Endodermal cell (in vitro differentiated cells): ENCODE measurements at regions not wholly inside any gene's neighbourhood (a gene's known extent, or its start where the extent isn't known, plus 50 kb on each side); places are given as distances from the start of the nearest gene placed in this dataset.

Experiments
- DNase-seq: peaks from one replicate; pipeline ENCODE4 v3.0.0-alpha.2; 2017
- H3K27ac ChIP-seq: 2 replicates; pipeline ENCODE4 v1.5.1; 2013; ENCODE audit warnings: mild to moderate bottlenecking, low read depth, low read length, moderate library complexity
- H3K27me3 ChIP-seq: 2 replicates; pipeline ENCODE4 v1.6.1; 2013; ENCODE audit warnings: mild to moderate bottlenecking, low read length, moderate library complexity; ENCODE audit not compliant: insufficient read depth, control insufficient read depth, poor library complexity, severe bottlenecking
- H3K36me3 ChIP-seq: 2 replicates; pipeline ENCODE4 v1.7.0; 2013; ENCODE audit warnings: mild to moderate bottlenecking, low read length, moderate library complexity; ENCODE audit not compliant: control insufficient read depth, insufficient read depth
- H3K4me1 ChIP-seq: one replicate; pipeline ENCODE4 v1.7.0; 2013; ENCODE audit warnings: low read length; ENCODE audit not compliant: control insufficient read depth, insufficient read depth
- H3K4me3 ChIP-seq: 2 replicates; pipeline ENCODE4 v1.5.1; 2013; ENCODE audit warnings: mild to moderate bottlenecking, low read length, moderate library complexity
- H3K9ac ChIP-seq: 2 replicates; pipeline ENCODE4 v1.6.1; 2013; ENCODE audit warnings: mild to moderate bottlenecking, low read length, moderate library complexity; ENCODE audit not compliant: poor library complexity, severe bottlenecking; ENCODE audit errors: extremely low read depth
- H3K9me3 ChIP-seq: 2 replicates; pipeline ENCODE4 v1.6.1; 2013; ENCODE audit warnings: mild to moderate bottlenecking, low read length, moderate library complexity; ENCODE audit not compliant: control insufficient read depth
- H3K27ac Mint-ChIP-seq: 2 replicates; pipeline ENCODE4 v1.8.0; 2020; ENCODE audit warnings: mixed read lengths
- H3K27me3 Mint-ChIP-seq: 2 replicates; pipeline ENCODE4 v1.8.0; 2021; ENCODE audit warnings: mild to moderate bottlenecking, mixed read lengths; ENCODE audit not compliant: insufficient read depth
- H3K36me3 Mint-ChIP-seq: 2 replicates; pipeline ENCODE4 v1.8.0; 2020; ENCODE audit warnings: low read depth, mixed read lengths
- H3K4me1 Mint-ChIP-seq: 2 replicates; pipeline ENCODE4 v1.8.0; 2020; ENCODE audit warnings: mixed read lengths
- H3K4me3 Mint-ChIP-seq: 2 replicates; pipeline ENCODE4 v1.8.0; 2020; ENCODE audit warnings: mild to moderate bottlenecking, moderate library complexity, mixed read lengths
- H3K9me3 Mint-ChIP-seq: 2 replicates; pipeline ENCODE4 v1.8.0; 2020; ENCODE audit warnings: mild to moderate bottlenecking, mixed read lengths
- CTCF ChIP-seq: fragments of 200-600 bp; sonication (generic); conservative IDR thresholded peaks from 2 replicates; pipeline ENCODE4 v1.5.0; 2021; ENCODE audit warnings: antibody characterized with exemption, mild to moderate bottlenecking
- WGBS, 2 experiments: methylation state at CpG; one replicate each; pipeline versions ENCODE4 v1.1.5 to v1.1.7; 2013; ENCODE audit warnings: missing lambda C conversion rate in 2 of 2, mixed read lengths in 1 of 2; ENCODE audit not compliant: insufficient coverage in 1 of 2, insufficient read length in 1 of 2; 5-methylcytosine and 5-hydroxymethylcytosine counted together

GRCh38 chr18:56191334-56191733 is 447.1 kb downstream of the TXNL1 start:
- H3K27me3 ChIP-seq: no peaks in the 10 kb centered on the region
- H3K9ac ChIP-seq: no peak overlapping the region
- no peak for TF ChIP-seq CTCF
- H3K4me1 Mint-ChIP-seq: peaks cover 25% of the 10 kb centered on the region
- H3K36me3 ChIP-seq: no peaks in the 10 kb centered on the region
- no peak overlapping the region for H3K27ac ChIP-seq
- no peak overlapping the region for H3K27ac Mint-ChIP-seq
- no peak for DNase-seq
- no peaks in the 10 kb centered on the region for H3K9me3 Mint-ChIP-seq
- no peaks in the 10 kb centered on the region for H3K9me3 ChIP-seq
- peaks cover 9% of the 10 kb centered on the region for H3K27me3 Mint-ChIP-seq
- no peaks in the 10 kb centered on the region for H3K4me1 ChIP-seq
- H3K4me3 ChIP-seq: no peak overlapping the region
- no peak overlapping the region for H3K4me3 Mint-ChIP-seq
- WGBS, 2 experiments: 90 to 96% methylated on average over 2 to 4 of the region's 5 CpGs
- H3K36me3 Mint-ChIP-seq: no peaks in the 10 kb centered on the region

- Histone ChIP-seq H3K4me1 (no peaks in the 10 kb centered on the region), H3K9ac (no peak overlapping the region), H3K27me3 (no peaks in the 10 kb centered on the region), H3K9me3 (no peaks in the 10 kb centered on the region), H3K36me3 (no peaks in the 10 kb centered on the region), H3K27ac (no peak overlapping the region), H3K4me3 (no peak overlapping the region)
- Mint-ChIP-seq H3K4me3 (no peak overlapping the region), H3K27me3 (peaks cover 9% of the 10 kb centered on the region), H3K27ac (no peak overlapping the region), H3K36me3 (no peaks in the 10 kb centered on the region), H3K9me3 (no peaks in the 10 kb centered on the region), H3K4me1 (peaks cover 23% of the 10 kb centered on the region)
- WGBS, 2 experiments: 94 to 97% methylated on average over 16 to 20 of the region's 20 CpGs
- no peak for TF ChIP-seq CTCF
- no peak for DNase-seq
Observed at GRCh38 chr18:56189615-56190014, 448.8 kb downstream of the TXNL1 start.

- H3K4me1 Mint-ChIP-seq: peaks cover 23% of the 10 kb centered on the region
- H3K9ac ChIP-seq: no peak overlapping the region
- no peak overlapping the region for H3K27ac ChIP-seq
- no peak overlapping the region for H3K4me3 ChIP-seq
- WGBS, 2 experiments: 73 to 88% methylated on average over 5 to 9 of the region's 9 CpGs
- no peaks in the 10 kb centered on the region for H3K9me3 ChIP-seq
- H3K27ac Mint-ChIP-seq: no peak overlapping the region
- no peak for DNase-seq
- no peak overlapping the region for H3K4me3 Mint-ChIP-seq
- H3K36me3 ChIP-seq: no peaks in the 10 kb centered on the region
- no peaks in the 10 kb centered on the region for H3K27me3 ChIP-seq
- H3K4me1 ChIP-seq: no peaks in the 10 kb centered on the region
- H3K36me3 Mint-ChIP-seq: no peaks in the 10 kb centered on the region
- no peak for TF ChIP-seq CTCF
- peaks cover 4% of the 10 kb centered on the region for H3K9me3 Mint-ChIP-seq
- H3K27me3 Mint-ChIP-seq: peaks cover 7% of the 10 kb centered on the region
Observed at GRCh38 chr18:56188529-56189275, 449.7 kb downstream of the TXNL1 start.
